IMR-90 (cell line): ENCODE measurements at regions not wholly inside any gene's neighbourhood (a gene's known extent, or its start where the extent isn't known, plus 50 kb on each side); places are given as distances from the start of the nearest gene placed in this dataset.

Experiments used
- ATAC-seq: fragments of 200-7000 bp; cut with Tn5 transposase; 2 replicates; pipeline ENCODE4 v1.9.1; 2020; ENCODE audit warnings: low read depth, mild to moderate bottlenecking, moderate library complexity
- BruUV-seq: library from RNA; stranded (reverse); fragments of 400-500 nt; replicated peaks from 2 replicates; lab custom pipeline; 2021; lab: Mats Ljungman, UMichigan
- CTCF ChIA-PET: fragments of 300-600 bp; formaldehyde crosslinking; extraction: SDS; loops from one replicate; lab custom pipeline; 2021; ENCODE audit warnings: antibody characterized with exemption; lab: Yijun Ruan, JAX
- POLR2A ChIA-PET: fragments of 300-600 bp; sonication (Branson Sonifier 250); formaldehyde crosslinking; loops from one replicate; lab custom pipeline; 2022; ENCODE audit warnings: antibody characterized with exemption; ENCODE audit not compliant: unreplicated experiment; lab: Charles Lee
- DNase-seq: peaks from one replicate; pipeline ENCODE4 v3.0.0; 2013
- H2AFZ ChIP-seq: replicated peaks from 2 replicates; pipeline ENCODE3; 2013; ENCODE audit warnings: low read length, mild to moderate bottlenecking; ENCODE audit not compliant: poor library complexity
- H2AK5ac ChIP-seq: 2 replicates; pipeline ENCODE4 v1.6.1; 2013; ENCODE audit warnings: low read depth, low read length, inconsistent platforms
- H2AK9ac ChIP-seq: replicated peaks from 2 replicates; pipeline ENCODE3; 2013; ENCODE audit warnings: mild to moderate bottlenecking, low read depth, low read length, moderate library complexity; ENCODE audit not compliant: poor library complexity
- H2BK120ac ChIP-seq: 2 replicates; pipeline ENCODE4 v1.6.1; 2013; ENCODE audit warnings: low read depth, low read length, inconsistent platforms
- H2BK15ac ChIP-seq: 3 replicates; pipeline ENCODE4 v1.6.1; 2013; ENCODE audit warnings: low read depth, low read length, inconsistent platforms
- H2BK20ac ChIP-seq: 2 replicates; pipeline ENCODE4 v1.6.1; 2013; ENCODE audit warnings: low read depth, mild to moderate bottlenecking, inconsistent platforms, low read length, moderate library complexity
- H2BK5ac ChIP-seq: 2 replicates; pipeline ENCODE4 v1.6.1; 2013; ENCODE audit warnings: mild to moderate bottlenecking, low read depth, low read length, inconsistent platforms; ENCODE audit not compliant: poor library complexity, severe bottlenecking
- H3K14ac ChIP-seq: replicated peaks from 2 replicates; pipeline ENCODE4 v1.6.1; 2013; ENCODE audit warnings: low read depth, low read length, inconsistent platforms
- H3K18ac ChIP-seq: 2 replicates; pipeline ENCODE4 v1.6.1; 2013; ENCODE audit warnings: low read depth, low read length, control low read depth
- H3K23ac ChIP-seq: 2 replicates; pipeline ENCODE4 v1.6.1; 2013; ENCODE audit warnings: low read depth, low read length, inconsistent platforms
- H3K27ac ChIP-seq: 2 replicates; pipeline ENCODE4 v1.5.1; 2013; ENCODE audit warnings: mild to moderate bottlenecking, control low read depth, low read length; ENCODE audit not compliant: insufficient read depth
- H3K27me3 ChIP-seq: 2 replicates; pipeline ENCODE4 v1.6.1; 2013; ENCODE audit warnings: low read length; ENCODE audit not compliant: control insufficient read depth, insufficient read depth
- H3K36me3 ChIP-seq: 2 replicates; pipeline ENCODE4 v1.6.1; 2013; ENCODE audit warnings: low read length, mixed read lengths; ENCODE audit not compliant: control insufficient read depth, insufficient read depth
- H3K4ac ChIP-seq: 2 replicates; pipeline ENCODE4 v1.6.1; 2013; ENCODE audit warnings: low read depth, low read length, inconsistent platforms
- H3K4me1 ChIP-seq: 2 replicates; pipeline ENCODE4 v1.6.1; 2013; ENCODE audit warnings: low read length, mixed read lengths; ENCODE audit not compliant: control insufficient read depth, insufficient read depth
- H3K4me2 ChIP-seq: 2 replicates; pipeline ENCODE4 v1.6.1; 2013; ENCODE audit warnings: low read depth, mild to moderate bottlenecking, control low read depth, low read length, moderate library complexity
- H3K4me3 ChIP-seq: 2 replicates; pipeline ENCODE4 v1.5.1; 2013; ENCODE audit warnings: low read depth, mild to moderate bottlenecking, control low read depth, low read length, moderate library complexity; ENCODE audit not compliant: insufficient read depth
- H3K56ac ChIP-seq: 2 replicates; pipeline ENCODE4 v1.6.1; 2013; ENCODE audit warnings: low read length, inconsistent platforms; ENCODE audit not compliant: insufficient read depth; ENCODE audit errors: extremely low read depth
- H3K79me1 ChIP-seq, 2 experiments: 2 replicates each; pipeline ENCODE4 v1.6.1; 2013; ENCODE audit warnings: low read length in 2 of 2, inconsistent platforms in 1 of 2, low read depth in 1 of 2
- H3K9ac ChIP-seq: 2 replicates; pipeline ENCODE4 v1.6.1; 2013; ENCODE audit warnings: low read depth, low read length, control low read depth
- H3K9me1 ChIP-seq: 2 replicates; pipeline ENCODE4 v1.6.1; 2013; ENCODE audit warnings: low read length, inconsistent platforms; ENCODE audit not compliant: insufficient read depth
- H3K9me3 ChIP-seq: 2 replicates; pipeline ENCODE4 v1.6.1; 2013; ENCODE audit warnings: low read length; ENCODE audit not compliant: control insufficient read depth, insufficient read depth
- H4K20me1 ChIP-seq: 2 replicates; pipeline ENCODE4 v1.6.1; 2013; ENCODE audit warnings: low read length, inconsistent platforms; ENCODE audit not compliant: insufficient read depth
- H4K5ac ChIP-seq: 2 replicates; pipeline ENCODE4 v1.6.1; 2013; ENCODE audit warnings: mild to moderate bottlenecking, low read depth, low read length, control low read depth
- H4K8ac ChIP-seq, 2 experiments: 2 replicates each; pipeline ENCODE4 v1.6.1; 2013; ENCODE audit warnings: low read depth in 2 of 2, low read length in 2 of 2, control low read depth in 1 of 2, inconsistent platforms in 1 of 2
- H4K91ac ChIP-seq: 2 replicates; pipeline ENCODE4 v1.6.1; 2013; ENCODE audit warnings: low read depth, low read length, inconsistent platforms; ENCODE audit not compliant: insufficient read depth
- BHLHE40 ChIP-seq: fragments of 150-350 bp; IDR thresholded peaks from 2 replicates; pipeline ENCODE4 v1.6.1; 2016; ENCODE audit warnings: mild to moderate bottlenecking, low read depth, low read length
- CEBPB ChIP-seq: IDR thresholded peaks from 2 replicates; pipeline ENCODE4 v1.6.1; 2012; ENCODE audit warnings: low read depth, low read length, improper control_type of control experiment
- CHD1 ChIP-seq: IDR thresholded peaks from 2 replicates; pipeline ENCODE4 v1.6.1; 2012; ENCODE audit warnings: low read depth, low read length, improper control_type of control experiment
- FOS ChIP-seq: fragments of 150-350 bp; IDR thresholded peaks from 2 replicates; pipeline ENCODE4 v1.6.1; 2016; ENCODE audit warnings: low read depth, low read length
- MAFK ChIP-seq: IDR thresholded peaks from 2 replicates; pipeline ENCODE4 v1.6.1; 2012; ENCODE audit warnings: low read depth, low read length, improper control_type of control experiment
- MAZ ChIP-seq: IDR thresholded peaks from 2 replicates; pipeline ENCODE4 v1.6.1; 2012; ENCODE audit warnings: low read depth, mild to moderate bottlenecking, low read length, improper control_type of control experiment, moderate library complexity, borderline replicate concordance
- NFE2L2 ChIP-seq: fragments of 150-350 bp; IDR thresholded peaks from 2 replicates; pipeline ENCODE4 v1.6.1; 2016; ENCODE audit warnings: low read depth, mild to moderate bottlenecking, low read length
- POLR2A ChIP-seq: IDR thresholded peaks from 2 replicates; pipeline ENCODE4 v1.6.1; 2012; ENCODE audit warnings: mild to moderate bottlenecking, low read depth, low read length
- RCOR1 ChIP-seq: IDR thresholded peaks from 2 replicates; pipeline ENCODE4 v1.6.1; 2012; ENCODE audit warnings: mild to moderate bottlenecking, low read length, improper control_type of control experiment; ENCODE audit not compliant: insufficient replicate concordance
- WGBS, 2 experiments: methylation state at CpG; one replicate each; pipeline versions ENCODE4 v1.1.5 to v1.1.7; 2013; ENCODE audit warnings: missing lambda C conversion rate in 2 of 2; ENCODE audit not compliant: insufficient read length in 1 of 2; ENCODE audit errors: extremely low coverage in 2 of 2; 5-methylcytosine and 5-hydroxymethylcytosine counted together
- dilution Hi-C: fragments of 300-500 bp; cut with HindIII; formaldehyde crosslinking; loops from one replicate; pipeline ENCODE4 v1.14.3; 2018; ENCODE audit warnings: low sequenced_read_pairs; ENCODE audit not compliant: unreplicated experiment
- in situ Hi-C: fragments of 300-500 bp; cut with MboI; formaldehyde crosslinking; loops from 3 replicates; pipeline ENCODE4 v1.14.3; 2019; ENCODE audit warnings: low sequenced_read_pairs, inconsistent platforms, mixed read lengths
- intact Hi-C: fragments of 100-400 bp; cut with micrococcal nuclease; formaldehyde crosslinking; loops from 2 replicates; pipeline ENCODE4 v1.10.0; 2022
- TF ChIP-seq, protein P1 (sequence below): fragments of 150-350 bp; IDR thresholded peaks from 2 replicates; pipeline ENCODE4 v1.6.1; 2016; ENCODE audit warnings: low read depth, mild to moderate bottlenecking, low read length, moderate library complexity, borderline replicate concordance
- TF ChIP-seq, protein P2 (sequence below): fragments of 150-350 bp; IDR thresholded peaks from 2 replicates; pipeline ENCODE4 v1.6.1; 2017; ENCODE audit warnings: mild to moderate bottlenecking, antibody characterized with exemption, low read length, low read depth

GRCh38 chr5:23319901-23320300, 187.5 kb upstream of the PRDM9 start:
- ATAC-seq (no peak), DNase-seq (no peak)
- Histone ChIP-seq H3K27me3 (no peaks in the 10 kb centered on the region), H3K4me1 (no peaks in the 10 kb centered on the region), H3K79me1 (no peaks in the 10 kb centered on the region), H2BK5ac (no peak overlapping the region), H4K5ac (no peak overlapping the region), H3K27ac (no peak overlapping the region), H2BK20ac (no peak overlapping the region), H4K20me1 (no peaks in the 10 kb centered on the region), H4K8ac (no peak overlapping the region), H3K23ac (no peak overlapping the region), H4K91ac (no peak overlapping the region), H3K9me1 (no peaks in the 10 kb centered on the region), H3K14ac (no peak overlapping the region), H3K56ac (no peak overlapping the region), H3K4me2 (no peak overlapping the region), H3K9ac (no peak overlapping the region), H2AFZ (no peak overlapping the region), H2AK9ac (no peak overlapping the region), H3K9me3 (peaks cover 5% of the 10 kb centered on the region; the same call in 1 of the 2 replicates), H3K36me3 (no peaks in the 10 kb centered on the region), H2BK15ac (no peak overlapping the region), H3K4me3 (no peak overlapping the region), H3K18ac (no peak overlapping the region), H2BK120ac (no peak overlapping the region), H3K4ac (no peak overlapping the region), H2AK5ac (no peak overlapping the region)
- BruUV-seq = no TSS peak
- POLR2A ChIA-PET = no interaction called here
- WGBS, 2 experiments = no CpG with 5 or more reads among the region's 3 CpGs
- dilution Hi-C loops (no loop called here), intact Hi-C loops (no loop called here), in situ Hi-C loops (no loop called here)
- TF ChIP-seq RCOR1 (no peak), CEBPB (no peak), CHD1 (no peak), MAZ (no peak), NFE2L2 (no peak), FOS (no peak), MAFK (no peak), BHLHE40 (no peak), POLR2A (no peak)
- TF ChIP-seq, protein P1, sequence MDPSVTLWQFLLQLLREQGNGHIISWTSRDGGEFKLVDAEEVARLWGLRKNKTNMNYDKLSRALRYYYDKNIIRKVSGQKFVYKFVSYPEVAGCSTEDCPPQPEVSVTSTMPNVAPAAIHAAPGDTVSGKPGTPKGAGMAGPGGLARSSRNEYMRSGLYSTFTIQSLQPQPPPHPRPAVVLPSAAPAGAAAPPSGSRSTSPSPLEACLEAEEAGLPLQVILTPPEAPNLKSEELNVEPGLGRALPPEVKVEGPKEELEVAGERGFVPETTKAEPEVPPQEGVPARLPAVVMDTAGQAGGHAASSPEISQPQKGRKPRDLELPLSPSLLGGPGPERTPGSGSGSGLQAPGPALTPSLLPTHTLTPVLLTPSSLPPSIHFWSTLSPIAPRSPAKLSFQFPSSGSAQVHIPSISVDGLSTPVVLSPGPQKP = no peak
- TF ChIP-seq, protein P2, sequence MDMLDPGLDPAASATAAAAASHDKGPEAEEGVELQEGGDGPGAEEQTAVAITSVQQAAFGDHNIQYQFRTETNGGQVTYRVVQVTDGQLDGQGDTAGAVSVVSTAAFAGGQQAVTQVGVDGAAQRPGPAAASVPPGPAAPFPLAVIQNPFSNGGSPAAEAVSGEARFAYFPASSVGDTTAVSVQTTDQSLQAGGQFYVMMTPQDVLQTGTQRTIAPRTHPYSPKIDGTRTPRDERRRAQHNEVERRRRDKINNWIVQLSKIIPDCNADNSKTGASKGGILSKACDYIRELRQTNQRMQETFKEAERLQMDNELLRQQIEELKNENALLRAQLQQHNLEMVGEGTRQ = no peak
- CTCF ChIA-PET = no interaction called here
